ENCODE measurements at regions not wholly inside any gene's neighbourhood (a gene's known extent, or its start where the extent isn't known, plus 50 kb on each side); places are given as distances from the start of the nearest gene placed in this dataset.

DNA sequence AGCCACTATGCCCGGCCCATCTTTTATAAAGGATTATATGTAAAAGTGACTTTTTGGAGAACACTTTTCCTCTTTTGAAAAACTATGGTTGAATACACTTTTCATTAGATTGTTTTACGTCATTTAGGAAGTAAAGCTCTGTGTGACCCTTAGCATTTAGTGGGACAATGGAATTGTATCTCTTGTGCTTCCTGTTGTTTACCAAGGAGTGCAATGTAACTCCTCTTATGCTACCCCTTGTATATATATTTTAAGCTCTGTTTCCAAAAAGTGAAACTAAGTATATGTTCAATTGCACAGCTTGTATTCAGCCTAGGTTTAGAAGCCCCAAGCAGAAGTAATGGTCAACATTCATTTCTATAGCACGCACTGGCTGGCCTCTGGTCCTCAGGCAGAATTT is 183.1 kb upstream of the CITED2 start:
- H3K36me3 ChIP-seq = no peaks in the 10 kb centered on the region
- no peaks in the 10 kb centered on the region for H3K27me3 ChIP-seq
- H3K27ac ChIP-seq = no peak overlapping the region
- no peaks in the 10 kb centered on the region for H3K9me3 ChIP-seq
- TF ChIP-seq, protein P1, sequence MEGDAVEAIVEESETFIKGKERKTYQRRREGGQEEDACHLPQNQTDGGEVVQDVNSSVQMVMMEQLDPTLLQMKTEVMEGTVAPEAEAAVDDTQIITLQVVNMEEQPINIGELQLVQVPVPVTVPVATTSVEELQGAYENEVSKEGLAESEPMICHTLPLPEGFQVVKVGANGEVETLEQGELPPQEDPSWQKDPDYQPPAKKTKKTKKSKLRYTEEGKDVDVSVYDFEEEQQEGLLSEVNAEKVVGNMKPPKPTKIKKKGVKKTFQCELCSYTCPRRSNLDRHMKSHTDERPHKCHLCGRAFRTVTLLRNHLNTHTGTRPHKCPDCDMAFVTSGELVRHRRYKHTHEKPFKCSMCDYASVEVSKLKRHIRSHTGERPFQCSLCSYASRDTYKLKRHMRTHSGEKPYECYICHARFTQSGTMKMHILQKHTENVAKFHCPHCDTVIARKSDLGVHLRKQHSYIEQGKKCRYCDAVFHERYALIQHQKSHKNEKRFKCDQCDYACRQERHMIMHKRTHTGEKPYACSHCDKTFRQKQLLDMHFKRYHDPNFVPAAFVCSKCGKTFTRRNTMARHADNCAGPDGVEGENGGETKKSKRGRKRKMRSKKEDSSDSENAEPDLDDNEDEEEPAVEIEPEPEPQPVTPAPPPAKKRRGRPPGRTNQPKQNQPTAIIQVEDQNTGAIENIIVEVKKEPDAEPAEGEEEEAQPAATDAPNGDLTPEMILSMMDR (IDR thresholded peaks at IDR 0.05) = no peak
- no peak for DNase-seq (ENCODE audit: low spot score)
- no peaks in the 10 kb centered on the region for H3K4me1 ChIP-seq
- H3K4me3 ChIP-seq = no peak overlapping the region

DNA sequence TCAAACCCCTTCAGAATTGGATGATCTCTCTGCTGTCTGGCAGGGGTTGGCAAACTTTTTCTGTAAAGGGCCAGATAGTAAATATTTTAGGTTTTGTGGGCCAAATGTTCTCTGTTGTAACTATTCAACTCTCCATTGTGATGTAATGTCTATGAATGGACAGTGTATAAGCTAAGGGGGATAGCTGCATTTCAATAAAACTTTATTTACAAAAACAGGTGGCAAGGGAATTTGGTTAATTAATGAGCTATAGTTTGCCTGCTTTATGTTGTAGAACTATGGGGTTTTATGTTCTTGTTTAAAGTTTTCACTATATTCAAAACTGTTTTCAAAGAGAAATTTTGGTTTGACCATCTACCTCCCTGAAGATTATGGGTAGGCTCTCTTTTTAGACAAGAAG is 182.1 kb upstream of the CITED2 start:
- DNase-seq (ENCODE audit: low spot score) = no peak
- TF ChIP-seq, protein P1 (IDR thresholded peaks at IDR 0.05) = no peak

DNA sequence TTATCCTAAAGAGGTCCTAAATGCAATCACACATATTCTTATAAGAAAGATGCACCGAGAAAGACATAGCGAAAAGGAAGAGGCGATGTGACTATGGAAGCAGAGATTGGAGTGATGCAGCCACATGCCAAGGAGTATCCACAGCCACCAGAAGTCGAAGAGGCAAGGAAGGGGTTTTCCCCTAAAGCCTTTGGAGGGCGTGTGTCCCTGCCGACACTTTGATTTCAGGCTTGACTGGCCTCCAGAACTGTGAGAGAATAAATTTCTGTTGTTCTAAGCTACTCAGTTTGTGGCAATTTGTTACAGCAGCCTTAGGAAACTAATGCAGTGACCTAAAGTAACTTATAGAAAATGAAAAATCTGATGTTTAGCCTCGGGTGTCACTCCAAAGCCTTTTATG is 179.5 kb upstream of the CITED2 start:
- no peak for DNase-seq (ENCODE audit: low spot score)
- H3K36me3 ChIP-seq = no peaks in the 10 kb centered on the region
- H3K27me3 ChIP-seq = no peaks in the 10 kb centered on the region
- no peaks in the 10 kb centered on the region for H3K9me3 ChIP-seq
- TF ChIP-seq, protein P1 (IDR thresholded peaks at IDR 0.05) = no peak
- H3K27ac ChIP-seq = no peak overlapping the region
- H3K4me3 ChIP-seq = no peak overlapping the region
- H3K4me1 ChIP-seq = no peaks in the 10 kb centered on the region

More for the DNA sequence above, 182.1 kb upstream of the CITED2 start:
- H3K36me3 ChIP-seq = no peaks in the 10 kb centered on the region
- H3K9me3 ChIP-seq = no peaks in the 10 kb centered on the region
- no peak overlapping the region for H3K4me3 ChIP-seq
- H3K27me3 ChIP-seq = no peaks in the 10 kb centered on the region
- no peaks in the 10 kb centered on the region for H3K4me1 ChIP-seq
- no peak overlapping the region for H3K27ac ChIP-seq

DNA sequence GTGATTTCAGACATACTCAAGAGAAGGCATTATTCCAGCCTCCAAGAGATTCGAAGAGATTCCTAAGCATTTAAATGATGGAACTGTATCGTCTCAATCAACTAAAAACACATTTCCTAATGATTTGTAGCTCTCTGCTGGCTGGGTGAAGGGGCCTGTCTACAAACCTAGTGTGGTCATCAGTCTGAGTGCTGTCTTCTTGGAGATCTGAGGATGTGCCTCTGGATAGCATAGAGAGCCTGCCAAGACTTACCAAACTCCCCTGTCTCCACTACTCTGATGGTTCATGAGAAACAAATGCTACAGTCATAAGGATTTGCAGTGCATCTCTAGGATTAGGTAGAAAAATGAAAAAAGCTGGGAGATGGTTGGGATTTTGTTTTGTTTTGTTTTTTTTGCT is 176.9 kb upstream of the CITED2 start:
- no peaks in the 10 kb centered on the region for H3K4me1 ChIP-seq
- TF ChIP-seq, protein P1 (IDR thresholded peaks at IDR 0.05) = no peak
- H3K4me3 ChIP-seq = no peak overlapping the region
- H3K9me3 ChIP-seq = no peaks in the 10 kb centered on the region
- H3K27ac ChIP-seq = no peak overlapping the region
- DNase-seq (ENCODE audit: low spot score) = no peak
- H3K27me3 ChIP-seq = no peaks in the 10 kb centered on the region
- H3K36me3 ChIP-seq = no peaks in the 10 kb centered on the region

DNA sequence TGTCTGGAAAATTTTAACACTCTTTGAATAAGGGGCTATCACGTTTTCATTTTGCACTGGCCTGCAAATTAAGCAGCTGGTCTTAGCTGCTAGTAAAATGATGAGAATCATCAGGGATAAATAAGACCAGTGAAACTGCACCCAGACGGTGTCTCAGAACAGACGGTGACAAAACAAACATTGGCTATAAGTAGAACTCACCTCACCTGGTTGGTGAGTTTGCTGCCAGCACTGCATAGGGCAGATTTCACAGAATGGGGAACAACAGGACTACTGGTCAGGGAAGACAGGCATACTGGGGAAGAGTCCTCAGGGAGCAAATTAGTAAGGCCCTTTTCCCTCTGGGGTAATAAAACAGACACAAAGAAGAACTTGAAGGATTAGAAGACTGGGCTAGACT is 175.9 kb upstream of the CITED2 start:
- DNase-seq (ENCODE audit: low spot score) = no peak
- H3K27me3 ChIP-seq = no peaks in the 10 kb centered on the region

DNA sequence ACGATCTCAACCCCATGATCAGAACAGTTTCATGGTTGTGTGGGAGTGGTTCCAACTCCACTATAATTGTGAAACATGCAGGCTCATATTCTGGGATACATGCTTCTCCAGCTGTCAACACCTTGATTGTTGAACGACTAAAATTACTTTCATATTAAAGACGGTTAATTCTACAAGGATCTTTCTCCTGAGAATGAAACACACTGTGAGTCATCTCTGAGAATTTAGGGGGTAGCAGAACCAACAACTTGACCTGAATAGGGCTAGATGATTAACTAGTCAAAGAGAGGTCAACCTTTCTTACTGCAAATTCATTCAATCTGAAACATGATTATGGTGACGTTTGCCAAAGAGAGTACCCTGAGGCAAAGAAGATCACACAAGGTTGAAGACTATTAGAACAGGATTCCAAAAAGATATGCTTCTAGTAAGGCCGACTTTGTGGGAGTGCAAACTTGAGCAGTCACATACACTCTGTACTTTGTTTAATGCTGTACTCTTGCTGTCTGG is 175.2 kb upstream of the CITED2 start:
- Histone ChIP-seq H3K9me3 (no peaks in the 10 kb centered on the region), H3K27me3 (no peaks in the 10 kb centered on the region), H3K4me1 (no peaks in the 10 kb centered on the region), H3K4me3 (no peak overlapping the region), H3K36me3 (no peaks in the 10 kb centered on the region), H3K27ac (no peak overlapping the region)
- no peak for DNase-seq (ENCODE audit: low spot score)
- TF ChIP-seq, protein P1 (IDR thresholded peaks at IDR 0.05) = no peak

More for the DNA sequence above, 175.9 kb upstream of the CITED2 start:
- TF ChIP-seq, protein P1 (IDR thresholded peaks at IDR 0.05) = no peak
- no peak overlapping the region for H3K4me3 ChIP-seq
- H3K9me3 ChIP-seq = no peaks in the 10 kb centered on the region
- H3K27ac ChIP-seq = no peak overlapping the region
- H3K36me3 ChIP-seq = no peaks in the 10 kb centered on the region
- H3K4me1 ChIP-seq = no peaks in the 10 kb centered on the region

Data from right atrium auricular region (tissue), 2 donors.